ENCODE measurements at regions not wholly inside any gene's neighbourhood (a gene's known extent, or its start where the extent isn't known, plus 50 kb on each side); places are given as distances from the start of the nearest gene placed in this dataset.

DNA sequence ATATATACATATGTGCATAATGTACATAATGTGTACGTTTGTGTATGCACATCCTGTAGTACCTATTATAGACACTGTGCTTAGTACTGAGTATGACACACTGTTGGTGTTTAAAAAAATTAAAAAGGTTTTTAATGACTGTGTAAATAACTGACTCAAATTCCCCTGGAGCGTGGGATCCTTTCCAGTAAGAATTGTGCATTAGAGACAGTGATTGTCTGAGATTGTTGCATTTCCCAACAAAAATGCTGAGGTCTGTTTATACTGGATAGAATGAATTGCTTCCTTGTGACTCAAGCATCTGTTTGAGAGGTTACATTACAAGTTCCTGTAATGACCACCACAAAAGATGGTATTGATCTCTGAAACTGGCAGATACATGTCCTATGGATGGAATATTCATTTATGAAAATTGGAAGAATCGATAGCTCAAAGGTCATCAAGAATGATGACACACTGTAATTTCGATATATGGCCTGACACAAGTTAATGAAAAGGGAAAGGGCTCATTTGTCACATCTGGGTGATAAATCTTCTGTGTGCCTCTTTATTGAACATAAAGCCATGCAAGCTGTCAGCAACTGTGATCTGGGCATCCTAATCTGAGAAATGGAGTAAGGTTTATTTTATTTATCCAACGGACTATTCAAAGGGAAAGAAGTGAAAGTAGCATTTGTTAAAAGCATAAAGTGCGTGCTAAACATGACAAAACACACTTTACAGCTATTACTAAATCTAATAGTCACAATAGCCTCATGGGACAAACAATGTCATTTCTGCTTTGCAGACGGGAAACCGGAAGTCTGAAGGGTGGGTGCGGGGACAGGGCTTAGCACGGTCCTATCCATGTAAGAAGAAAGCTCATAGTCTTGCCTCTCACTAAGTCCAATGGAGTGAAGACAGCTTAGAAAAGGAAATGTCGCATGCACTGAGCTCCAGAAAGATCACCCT is 228.8 kb downstream of the CDH11 start:
- Histone ChIP-seq H3K4me3 (ENCODE audit: low read depth, low read length) (no peak overlapping the region), H3K9me3 (ENCODE audit: severe bottlenecking) (no peaks in the 10 kb centered on the region), H3K36me3 (no peaks in the 10 kb centered on the region), H3K27me3 (ENCODE audit: insufficient read depth, low read depth, severe bottlenecking) (no peaks in the 10 kb centered on the region), H3K27ac (no peak overlapping the region)
- no peak for DNase-seq
- TF ChIP-seq, protein P1, sequence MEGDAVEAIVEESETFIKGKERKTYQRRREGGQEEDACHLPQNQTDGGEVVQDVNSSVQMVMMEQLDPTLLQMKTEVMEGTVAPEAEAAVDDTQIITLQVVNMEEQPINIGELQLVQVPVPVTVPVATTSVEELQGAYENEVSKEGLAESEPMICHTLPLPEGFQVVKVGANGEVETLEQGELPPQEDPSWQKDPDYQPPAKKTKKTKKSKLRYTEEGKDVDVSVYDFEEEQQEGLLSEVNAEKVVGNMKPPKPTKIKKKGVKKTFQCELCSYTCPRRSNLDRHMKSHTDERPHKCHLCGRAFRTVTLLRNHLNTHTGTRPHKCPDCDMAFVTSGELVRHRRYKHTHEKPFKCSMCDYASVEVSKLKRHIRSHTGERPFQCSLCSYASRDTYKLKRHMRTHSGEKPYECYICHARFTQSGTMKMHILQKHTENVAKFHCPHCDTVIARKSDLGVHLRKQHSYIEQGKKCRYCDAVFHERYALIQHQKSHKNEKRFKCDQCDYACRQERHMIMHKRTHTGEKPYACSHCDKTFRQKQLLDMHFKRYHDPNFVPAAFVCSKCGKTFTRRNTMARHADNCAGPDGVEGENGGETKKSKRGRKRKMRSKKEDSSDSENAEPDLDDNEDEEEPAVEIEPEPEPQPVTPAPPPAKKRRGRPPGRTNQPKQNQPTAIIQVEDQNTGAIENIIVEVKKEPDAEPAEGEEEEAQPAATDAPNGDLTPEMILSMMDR (IDR thresholded peaks at IDR 0.05; ENCODE audit: low read depth, low read length), result no peak

DNA sequence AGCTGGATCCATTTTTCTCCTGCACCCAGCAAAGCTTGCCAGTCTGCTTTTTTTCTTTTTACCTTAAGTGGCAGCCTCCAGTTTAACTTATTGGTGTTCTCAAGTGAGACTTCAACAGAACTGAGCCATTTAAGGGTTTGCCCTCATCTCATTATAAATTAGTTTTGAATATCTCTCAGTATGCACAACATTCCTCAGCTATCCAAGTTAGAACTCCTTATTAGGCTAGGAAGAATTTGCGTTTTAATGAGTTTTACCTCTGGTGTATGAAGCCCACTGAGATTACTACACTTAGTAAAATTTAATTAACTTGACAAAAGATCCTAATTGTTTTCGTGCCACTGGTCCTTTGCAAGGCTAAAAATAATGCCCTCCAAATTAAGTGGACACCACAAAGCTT is 232.4 kb downstream of the CDH11 start:
- DNase-seq, result no peak
- Histone ChIP-seq H3K4me3 (ENCODE audit: low read depth, low read length) (no peak overlapping the region), H3K36me3 (no peaks in the 10 kb centered on the region), H3K9me3 (ENCODE audit: severe bottlenecking) (no peaks in the 10 kb centered on the region), H3K27me3 (ENCODE audit: insufficient read depth, low read depth, severe bottlenecking) (no peaks in the 10 kb centered on the region), H3K27ac (no peak overlapping the region)
- TF ChIP-seq, protein P1 (IDR thresholded peaks at IDR 0.05; ENCODE audit: low read depth, low read length), result no peak

DNA sequence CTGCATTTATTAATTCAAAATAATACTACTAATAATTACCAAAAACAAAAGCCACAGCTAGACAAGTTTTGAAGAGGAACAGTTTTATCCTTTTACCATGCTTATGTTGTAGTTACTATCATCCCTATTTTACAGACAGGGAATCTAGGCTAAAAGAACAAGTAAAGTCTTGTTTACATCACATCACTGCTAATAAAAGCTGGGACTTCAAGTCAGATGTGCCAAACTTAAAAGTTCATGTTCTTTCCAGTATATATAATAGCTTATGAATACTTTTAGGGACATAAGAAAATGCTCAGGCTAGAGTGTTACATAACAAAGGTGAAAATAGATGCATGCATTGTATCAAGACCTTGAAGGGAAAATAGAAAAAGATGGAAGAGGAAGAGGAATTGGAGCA is 234.2 kb downstream of the CDH11 start:
- no peaks in the 10 kb centered on the region for H3K36me3 ChIP-seq
- no peaks in the 10 kb centered on the region for H3K9me3 ChIP-seq (ENCODE audit: severe bottlenecking)
- H3K4me3 ChIP-seq (ENCODE audit: low read depth, low read length), result no peak overlapping the region
- no peaks in the 10 kb centered on the region for H3K27me3 ChIP-seq (ENCODE audit: insufficient read depth, low read depth, severe bottlenecking)
- no peak overlapping the region for H3K27ac ChIP-seq
- TF ChIP-seq, protein P1 (IDR thresholded peaks at IDR 0.05; ENCODE audit: low read depth, low read length), result no peak
- no peak for DNase-seq

DNA sequence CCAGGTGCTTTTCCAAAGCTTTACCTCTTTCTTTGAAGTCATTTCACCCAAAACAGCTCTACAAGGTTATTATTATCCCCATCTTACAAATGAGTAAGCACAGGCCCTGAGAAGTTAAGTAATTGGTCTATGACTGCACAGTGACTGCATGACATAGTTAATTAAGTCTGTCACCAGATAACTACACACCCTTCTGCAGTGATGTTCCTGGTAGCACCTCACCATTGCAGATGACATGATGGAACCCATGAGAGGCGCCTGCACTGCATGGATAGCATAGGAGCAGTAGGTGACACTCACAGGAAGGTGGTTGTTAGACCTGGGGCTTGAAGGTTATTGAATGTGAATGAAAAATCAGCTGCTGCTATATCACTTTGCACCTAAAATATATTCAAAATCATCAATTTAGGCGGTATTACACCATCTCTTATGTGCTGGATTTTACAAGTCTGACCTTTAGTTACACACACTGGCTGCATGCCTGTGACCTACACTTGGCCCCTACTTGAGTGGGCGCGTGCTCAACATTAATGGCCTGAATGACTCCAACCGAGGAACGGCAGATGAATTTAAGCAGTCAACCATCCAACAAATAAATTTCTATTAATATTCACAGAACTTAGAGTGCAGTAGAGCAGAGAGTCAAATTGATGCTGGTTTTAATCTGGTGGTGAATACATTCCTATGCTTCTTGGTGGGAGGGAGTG is 239.6 kb downstream of the CDH11 start:
- no peak for DNase-seq
- Histone ChIP-seq H3K27ac (no peak overlapping the region), H3K9me3 (ENCODE audit: severe bottlenecking) (no peaks in the 10 kb centered on the region), H3K27me3 (ENCODE audit: insufficient read depth, low read depth, severe bottlenecking) (no peaks in the 10 kb centered on the region), H3K4me3 (ENCODE audit: low read depth, low read length) (no peak overlapping the region), H3K36me3 (no peaks in the 10 kb centered on the region)
- TF ChIP-seq, protein P1 (IDR thresholded peaks at IDR 0.05; ENCODE audit: low read depth, low read length), result no peak

DNA sequence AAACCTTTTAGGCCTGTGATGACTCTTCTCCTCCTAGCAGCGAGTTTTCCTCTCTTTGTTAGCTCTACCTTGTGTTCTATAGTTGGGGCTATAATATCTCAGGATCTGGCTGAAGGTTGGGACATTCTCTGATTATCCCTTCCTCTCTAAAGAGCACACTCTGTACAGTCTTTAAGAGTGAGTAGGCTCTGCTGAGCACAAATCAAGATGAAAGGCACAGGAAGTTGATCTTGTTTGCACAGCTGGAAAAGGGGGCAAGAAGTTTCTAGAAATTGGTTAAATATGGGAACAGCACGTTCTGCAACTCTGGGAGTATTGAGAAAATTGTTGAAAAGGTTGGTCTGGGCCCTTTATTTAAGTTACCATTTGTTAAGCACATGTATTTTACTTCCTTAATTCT is 240.9 kb downstream of the CDH11 start:
- Histone ChIP-seq H3K27ac (no peak overlapping the region), H3K4me3 (ENCODE audit: low read depth, low read length) (no peak overlapping the region), H3K27me3 (ENCODE audit: insufficient read depth, low read depth, severe bottlenecking) (no peaks in the 10 kb centered on the region), H3K36me3 (no peaks in the 10 kb centered on the region), H3K9me3 (ENCODE audit: severe bottlenecking) (no peaks in the 10 kb centered on the region)
- TF ChIP-seq, protein P1 (IDR thresholded peaks at IDR 0.05; ENCODE audit: low read depth, low read length), result no peak
- DNase-seq, result no peak
